GM23338 (cell line): ENCODE measurements at regions not wholly inside any gene's neighbourhood (a gene's known extent, or its start where the extent isn't known, plus 50 kb on each side); places are given as distances from the start of the nearest gene placed in this dataset.
A peak's percentile ranks its signal among the peaks of the same experiment; 100 is the strongest.

ENCODE experiments used
- ATAC-seq: fragments of 200-7000 bp; cut with Tn5 transposase; 3 replicates; pipeline ENCODE4 v1.9.1; 2020
- DNase-seq: peaks from one replicate; pipeline ENCODE4 v3.0.0-alpha.2; 2015; ENCODE audit warnings: low spot score
- H2AFZ ChIP-seq: fragments of 200-600 bp; sonication (generic); 2 replicates; pipeline ENCODE4 v1.8.0; 2016; ENCODE audit warnings: antibody characterized with exemption, mild to moderate bottlenecking, moderate library complexity
- H3F3A ChIP-seq: fragments of 200-600 bp; sonication (generic); replicated peaks from 2 replicates; pipeline ENCODE4 v1.8.0; 2017; ENCODE audit warnings: antibody characterized with exemption, mixed run types, low read depth
- H3K27ac ChIP-seq: fragments of 200-600 bp; sonication (generic); 2 replicates; pipeline ENCODE4 v1.6.1; 2016; ENCODE audit warnings: low read depth
- H3K27me3 ChIP-seq: fragments of 200-600 bp; sonication (generic); 2 replicates; pipeline ENCODE4 v1.8.0; 2016; ENCODE audit warnings: mild to moderate bottlenecking, mixed run types, moderate library complexity; ENCODE audit not compliant: insufficient read depth
- H3K36me3 ChIP-seq: fragments of 200-600 bp; sonication (generic); 2 replicates; pipeline ENCODE4 v1.8.0; 2016; ENCODE audit warnings: mild to moderate bottlenecking; ENCODE audit not compliant: insufficient read depth
- H3K4me1 ChIP-seq: fragments of 200-600 bp; sonication (generic); 2 replicates; pipeline ENCODE4 v1.8.0; 2016; ENCODE audit warnings: mild to moderate bottlenecking, moderate library complexity; ENCODE audit not compliant: insufficient read depth
- H3K4me2 ChIP-seq: fragments of 200-600 bp; sonication (generic); 2 replicates; pipeline ENCODE4 v1.7.1; 2017; ENCODE audit warnings: mixed run types
- H3K4me3 ChIP-seq: fragments of 200-600 bp; sonication (generic); 2 replicates; pipeline ENCODE4 v1.6.1; 2016; ENCODE audit warnings: mixed run types
- H3K79me2 ChIP-seq: fragments of 200-600 bp; sonication (generic); replicated peaks from 2 replicates; pipeline ENCODE4 v1.8.0; 2017; ENCODE audit warnings: mild to moderate bottlenecking; ENCODE audit not compliant: insufficient read depth
- H3K9me2 ChIP-seq: fragments of 200-600 bp; sonication (generic); 2 replicates; pipeline ENCODE4 v1.8.0; 2017; ENCODE audit not compliant: insufficient read depth
- H4K20me1 ChIP-seq: fragments of 200-600 bp; sonication (generic); replicated peaks from 2 replicates; pipeline ENCODE4 v1.8.0; 2017; ENCODE audit warnings: mild to moderate bottlenecking; ENCODE audit not compliant: insufficient read depth
- H3K27ac Mint-ChIP-seq: 2 replicates; pipeline ENCODE4 v1.8.0; 2020; ENCODE audit warnings: inconsistent platforms, mild to moderate bottlenecking, moderate library complexity, mixed read lengths
- H3K27me3 Mint-ChIP-seq: 3 replicates; pipeline ENCODE4 v1.8.0; 2022; ENCODE audit warnings: low read depth, mild to moderate bottlenecking, moderate library complexity, mixed read lengths, inconsistent platforms; ENCODE audit not compliant: insufficient read depth, poor library complexity
- H3K36me3 Mint-ChIP-seq: 3 replicates; pipeline ENCODE4 v1.8.0; 2021; ENCODE audit warnings: low read depth, mild to moderate bottlenecking, inconsistent platforms, moderate library complexity, mixed read lengths
- H3K4me1 Mint-ChIP-seq: 3 replicates; pipeline ENCODE4 v1.8.0; 2020; ENCODE audit warnings: mild to moderate bottlenecking, inconsistent platforms, mixed read lengths
- H3K4me3 Mint-ChIP-seq: 3 replicates; pipeline ENCODE4 v1.8.0; 2021; ENCODE audit warnings: moderate library complexity, mild to moderate bottlenecking, inconsistent platforms, mixed read lengths
- H3K9me3 Mint-ChIP-seq: 3 replicates; pipeline ENCODE4 v1.8.0; 2020; ENCODE audit warnings: moderate library complexity, mild to moderate bottlenecking, inconsistent platforms, mixed read lengths
- CREB1 ChIP-seq: fragments of 250-450 bp; sonication (Bioruptor Pico); IDR thresholded peaks from 2 replicates; pipeline ENCODE4 v1.5.0; 2020; ENCODE audit warnings: low read depth, mild to moderate bottlenecking, moderate library complexity
- ETS1 ChIP-seq: IDR thresholded peaks from 2 replicates; pipeline ENCODE4 v1.6.1; 2016; ENCODE audit warnings: antibody characterized with exemption
- EZH2 ChIP-seq: fragments of 200-600 bp; sonication (generic); IDR thresholded peaks from one replicate; pipeline ENCODE4 v1.8.0; 2017; ENCODE audit warnings: antibody characterized with exemption, mild to moderate bottlenecking, low read depth; ENCODE audit not compliant: unreplicated experiment
- JUNB ChIP-seq: IDR thresholded peaks from one replicate; pipeline ENCODE4 v1.6.1; 2016; ENCODE audit warnings: antibody characterized with exemption; ENCODE audit not compliant: unreplicated experiment
- NANOG ChIP-seq: IDR thresholded peaks from 2 replicates; pipeline ENCODE4 v1.6.1; 2016; ENCODE audit warnings: antibody characterized with exemption, borderline replicate concordance
- POLR2AphosphoS5 ChIP-seq: IDR thresholded peaks from 2 replicates; pipeline ENCODE4 v1.6.1; 2016; ENCODE audit warnings: antibody characterized with exemption, low read depth
- REST ChIP-seq: IDR thresholded peaks from one replicate; pipeline ENCODE4 v1.6.1; 2018; ENCODE audit warnings: antibody characterized with exemption; ENCODE audit not compliant: unreplicated experiment
- ZNF331 ChIP-seq: fragments of 250-450 bp; sonication (Bioruptor Pico); IDR thresholded peaks from 2 replicates; pipeline ENCODE4 v1.5.0; 2020; ENCODE audit warnings: low read depth, mild to moderate bottlenecking, moderate library complexity

- no peak for ATAC-seq
- Mint-ChIP-seq H3K4me3 (no peak overlapping the region), H3K27me3 (peaks cover 6% of the 10 kb centered on the region), H3K27ac (no peak overlapping the region), H3K9me3 (peaks cover 3% of the 10 kb centered on the region; the same call in 2 of the 3 replicates), H3K4me1 (peaks cover 15% of the 10 kb centered on the region), H3K36me3 (peaks cover 11% of the 10 kb centered on the region; the same call in 2 of the 3 replicates)
- Histone ChIP-seq H3K4me1 (peaks cover 25% of the 10 kb centered on the region), H3K4me3 (no peak overlapping the region), H3F3A (no peaks in the 10 kb centered on the region), H3K36me3 (no peaks in the 10 kb centered on the region), H3K27ac (peak overlapping the region; percentile 64), H4K20me1 (peaks cover 9% of the 10 kb centered on the region; the same call in 1 of the 2 replicates), H2AFZ (no peak overlapping the region), H3K79me2 (peaks cover 69% of the 10 kb centered on the region), H3K4me2 (no peak overlapping the region), H3K27me3 (no peaks in the 10 kb centered on the region), H3K9me2 (no peaks in the 10 kb centered on the region)
- TF ChIP-seq NANOG (no peak), ETS1 (no peak), CREB1 (CRISPR knock-in tag) (no peak), REST (no peak)
- DNase-seq: no peak
These were observed 293.1 kb downstream of the SOX4 start for GRCh38 chr6:21886542-21887151.

GRCh38 chr6:21887231-21888185 lies 294.0 kb downstream of the SOX4 start:
- ATAC-seq: no peak
- DNase-seq: no peak
- Histone ChIP-seq H3F3A (no peaks in the 10 kb centered on the region), H3K27me3 (no peaks in the 10 kb centered on the region), H3K79me2 (peaks cover 75% of the 10 kb centered on the region), H3K4me1 (peaks cover 25% of the 10 kb centered on the region), H3K27ac (0 out of 2 replicates have a peak overlapping the region, but pooled peaks have one; percentile 64), H3K36me3 (no peaks in the 10 kb centered on the region), H3K9me2 (no peaks in the 10 kb centered on the region), H3K4me2 (no peak overlapping the region), H2AFZ (no peak overlapping the region), H4K20me1 (peaks cover 9% of the 10 kb centered on the region; the same call in 1 of the 2 replicates), H3K4me3 (no peak overlapping the region)
- Mint-ChIP-seq H3K4me3 (no peak overlapping the region), H3K36me3 (peaks cover 11% of the 10 kb centered on the region; the same call in 2 of the 3 replicates), H3K27me3 (peaks cover 6% of the 10 kb centered on the region), H3K27ac (no peak overlapping the region), H3K9me3 (peaks cover 3% of the 10 kb centered on the region; the same call in 2 of the 3 replicates), H3K4me1 (peaks cover 16% of the 10 kb centered on the region)
- TF ChIP-seq ZNF331 (CRISPR knock-in tag) (no peak), EZH2 (no peak), NANOG (no peak), ETS1 (no peak), REST (no peak), POLR2AphosphoS5 (no peak), JUNB (no peak)
